GM12865 (cell line): ENCODE measurements at regions not wholly inside any gene's neighbourhood (a gene's known extent, or its start where the extent isn't known, plus 50 kb on each side); places are given as distances from the start of the nearest gene placed in this dataset.

ENCODE experiments used
- DNase-seq: peaks from one replicate; pipeline ENCODE4 v3.0.0; 2010; ENCODE audit warnings: low read depth
- H3K4me3 ChIP-seq: 2 replicates; pipeline ENCODE4 v1.5.1; 2011; ENCODE audit warnings: mild to moderate bottlenecking, low read depth, low read length, control low read depth
- TF ChIP-seq, protein P1 (sequence below): IDR thresholded peaks from 2 replicates; pipeline ENCODE4 v1.5.1; 2011; ENCODE audit warnings: low read length, control low read depth, low read depth, inconsistent platforms; ENCODE audit not compliant: insufficient read depth; ENCODE audit errors: missing control alignments

GRCh38 chr14:53606203-53606602 is 350.4 kb downstream of the BMP4 start:
- no peak for DNase-seq
- TF ChIP-seq, protein P1, sequence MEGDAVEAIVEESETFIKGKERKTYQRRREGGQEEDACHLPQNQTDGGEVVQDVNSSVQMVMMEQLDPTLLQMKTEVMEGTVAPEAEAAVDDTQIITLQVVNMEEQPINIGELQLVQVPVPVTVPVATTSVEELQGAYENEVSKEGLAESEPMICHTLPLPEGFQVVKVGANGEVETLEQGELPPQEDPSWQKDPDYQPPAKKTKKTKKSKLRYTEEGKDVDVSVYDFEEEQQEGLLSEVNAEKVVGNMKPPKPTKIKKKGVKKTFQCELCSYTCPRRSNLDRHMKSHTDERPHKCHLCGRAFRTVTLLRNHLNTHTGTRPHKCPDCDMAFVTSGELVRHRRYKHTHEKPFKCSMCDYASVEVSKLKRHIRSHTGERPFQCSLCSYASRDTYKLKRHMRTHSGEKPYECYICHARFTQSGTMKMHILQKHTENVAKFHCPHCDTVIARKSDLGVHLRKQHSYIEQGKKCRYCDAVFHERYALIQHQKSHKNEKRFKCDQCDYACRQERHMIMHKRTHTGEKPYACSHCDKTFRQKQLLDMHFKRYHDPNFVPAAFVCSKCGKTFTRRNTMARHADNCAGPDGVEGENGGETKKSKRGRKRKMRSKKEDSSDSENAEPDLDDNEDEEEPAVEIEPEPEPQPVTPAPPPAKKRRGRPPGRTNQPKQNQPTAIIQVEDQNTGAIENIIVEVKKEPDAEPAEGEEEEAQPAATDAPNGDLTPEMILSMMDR: no peak
- no peak overlapping the region for H3K4me3 ChIP-seq

GRCh38 chr14:53605562-53605961 is 351.1 kb downstream of the BMP4 start:
- TF ChIP-seq, protein P1: no peak
- no peak overlapping the region for H3K4me3 ChIP-seq
- DNase-seq: no peak

DNA sequence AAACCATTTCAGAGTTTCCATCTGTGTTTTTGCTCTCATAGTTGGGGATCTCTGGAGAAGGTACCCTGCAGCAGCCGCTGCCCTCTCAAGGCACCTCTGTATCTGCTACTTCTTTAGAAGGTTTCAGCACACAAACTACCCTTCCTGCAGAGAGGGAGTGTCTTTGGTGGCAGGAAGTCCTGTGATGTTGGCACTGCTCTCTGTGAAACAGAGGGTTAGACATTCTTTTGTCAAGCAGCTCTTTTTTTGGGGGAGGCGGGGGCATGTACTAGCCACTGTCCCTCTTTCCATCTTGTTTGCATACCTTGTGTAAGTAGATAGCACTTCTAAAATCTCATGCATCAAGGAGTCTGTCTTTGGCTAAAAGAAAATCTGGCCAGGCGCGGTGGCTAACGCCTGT is 352.6 kb downstream of the BMP4 start:
- TF ChIP-seq, protein P1: no peak
- H3K4me3 ChIP-seq: no peak overlapping the region
- DNase-seq: peak; percentile 52

DNA sequence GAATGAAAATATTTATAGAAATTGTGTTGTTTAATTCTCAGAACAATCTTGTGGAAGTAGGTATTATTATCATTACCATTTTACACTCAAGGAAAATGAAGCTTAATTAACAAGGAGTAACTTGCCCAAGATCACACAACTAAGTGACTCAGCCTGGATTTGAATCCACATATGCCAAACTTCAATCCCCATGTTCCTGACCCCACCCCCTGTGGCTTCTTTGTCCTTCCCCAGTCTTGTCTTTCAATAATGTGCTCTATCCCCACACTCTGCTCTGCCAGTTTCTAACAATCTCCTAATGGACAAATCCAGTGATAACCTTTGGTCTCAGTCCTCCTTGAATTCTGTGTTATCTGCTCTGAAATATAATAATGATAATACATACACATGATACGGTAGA is 355.2 kb downstream of the BMP4 start:
- DNase-seq: no peak
- TF ChIP-seq, protein P1: no peak

GRCh38 chr14:53599221-53599945 is 357.2 kb downstream of the BMP4 start:
- DNase-seq: no peak
- no peak overlapping the region for H3K4me3 ChIP-seq
- TF ChIP-seq, protein P1: no peak

More for the DNA sequence above, 355.2 kb downstream of the BMP4 start:
- H3K4me3 ChIP-seq: no peak overlapping the region

GRCh38 chr14:53596853-53597525 is 359.6 kb downstream of the BMP4 start:
- TF ChIP-seq, protein P1: no peak
- no peak for DNase-seq
- H3K4me3 ChIP-seq: no peak overlapping the region

- TF ChIP-seq, protein P1: no peak
- DNase-seq: no peak
- no peak overlapping the region for H3K4me3 ChIP-seq
These were observed 364.8 kb downstream of the BMP4 start for GRCh38 chr14:53591816-53592215.
